ENCODE measurements at regions not wholly inside any gene's neighbourhood (a gene's known extent, or its start where the extent isn't known, plus 50 kb on each side); places are given as distances from the start of the nearest gene placed in this dataset.

GRCh38 chr16:73399997-73400396 is 352.1 kb upstream of the ZFHX3 start:
- no peak for TF ChIP-seq POLR2A (IDR thresholded peaks at IDR 0.05; ENCODE audit: borderline replicate concordance, extremely low read depth, insufficient read depth, insufficient read length)
- TF ChIP-seq CTCF (IDR thresholded peaks at IDR 0.05 in 2 of 3, conservative IDR thresholded peaks at IDR 0.05 in 1 of 3; ENCODE audit: borderline replicate concordance in 1 of 3, insufficient read depth in 1 of 3, low read depth in 2 of 3, low read length in 2 of 3): no peak
- no peak for TF ChIP-seq TCF7L2 (IDR thresholded peaks at IDR 0.05; ENCODE audit: borderline replicate concordance, extremely low read depth, insufficient read depth, insufficient read length)
- TF ChIP-seq EZH2 (IDR thresholded peaks at IDR 0.05): no peak
- no peak for TF ChIP-seq RAD21 (IDR thresholded peaks at IDR 0.05; ENCODE audit: low read depth)
- no peak for TF ChIP-seq JUND (IDR thresholded peaks at IDR 0.05)
- TF ChIP-seq POLR2AphosphoS5 (IDR thresholded peaks at IDR 0.05; ENCODE audit: low read depth, low read length): no peak
- TF ChIP-seq MAX (IDR thresholded peaks at IDR 0.05): no peak
- no peak for TF ChIP-seq ZNF274 (IDR thresholded peaks at IDR 0.05; ENCODE audit: low read depth, low read length)
- no peak for TF ChIP-seq SIN3A (IDR thresholded peaks at IDR 0.05; ENCODE audit: low read depth)
- TF ChIP-seq SP1 (IDR thresholded peaks at IDR 0.05; ENCODE audit: low read depth): no peak
- no peak for TF ChIP-seq YY1 (IDR thresholded peaks at IDR 0.05; ENCODE audit: extremely low read depth, insufficient replicate concordance, low read depth, low read length)
- no peak for TF ChIP-seq ZFX (IDR thresholded peaks at IDR 0.05)
- no peak for TF ChIP-seq CEBPB (IDR thresholded peaks at IDR 0.05; ENCODE audit: low read depth)
